ENCODE measurements at regions not wholly inside any gene's neighbourhood (a gene's known extent, or its start where the extent isn't known, plus 50 kb on each side); places are given as distances from the start of the nearest gene placed in this dataset.

DNA sequence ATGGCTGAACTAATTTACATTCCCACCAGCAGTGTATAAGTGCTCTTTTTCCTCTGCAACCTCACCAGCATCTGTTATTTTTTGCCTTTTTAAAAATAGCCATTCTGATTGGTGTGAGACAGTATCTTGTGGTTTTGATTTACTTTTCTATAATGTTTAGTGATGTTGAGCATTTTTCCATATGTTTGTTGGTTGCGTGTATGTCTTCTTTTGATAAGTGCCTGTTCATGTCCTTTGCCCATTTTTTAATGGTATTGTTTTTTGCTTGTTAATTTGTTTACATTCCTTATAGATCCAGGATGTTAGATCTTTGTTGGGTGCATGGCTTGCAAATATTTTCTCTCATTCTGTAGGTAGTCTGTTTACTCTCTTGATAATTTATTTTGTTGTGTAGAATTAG, 169.9 kb downstream of the PRL start:
- Histone ChIP-seq H3K36me3 (ENCODE audit: control insufficient read depth, insufficient read depth, low read length) (no peaks in the 10 kb centered on the region), H3K4me2 (ENCODE audit: low read length) (no peak overlapping the region), H3K79me1 (ENCODE audit: low read length) (no peaks in the 10 kb centered on the region), H4K5ac (ENCODE audit: low read length) (no peak overlapping the region), H3K23ac (ENCODE audit: low read length) (no peak overlapping the region), H3K18ac (ENCODE audit: low read length) (no peak overlapping the region), H3K27ac (ENCODE audit: low read depth, low read length) (no peak overlapping the region), H3K4me1 (ENCODE audit: control insufficient read depth, low read depth, low read length) (no peaks in the 10 kb centered on the region), H3K9ac (ENCODE audit: low read length) (no peak overlapping the region), H3K4ac (ENCODE audit: low read depth, low read length) (no peak overlapping the region), H3K27me3 (ENCODE audit: insufficient read depth, low read length, poor library complexity) (no peaks in the 10 kb centered on the region), H2BK120ac (ENCODE audit: low read depth, low read length) (no peak overlapping the region), H2BK5ac (ENCODE audit: low read length) (no peak overlapping the region), H3K56ac (ENCODE audit: low read length) (no peak overlapping the region), H2BK15ac (replicated peaks; ENCODE audit: low read depth) (no peak overlapping the region), H3K79me2 (ENCODE audit: control insufficient read depth, insufficient read depth, low read length) (no peaks in the 10 kb centered on the region), H4K8ac (ENCODE audit: low read depth, low read length) (no peak overlapping the region), H2AK5ac (ENCODE audit: low read length) (no peak overlapping the region), H3K4me3 (ENCODE audit: low read length) (no peak overlapping the region)
- DNase-seq = no peak
- WGBS (ENCODE audit: extremely low coverage, insufficient coverage, low lambda C conversion rate) = no CpG with 5 or more reads among the region's 1 CpG

DNA sequence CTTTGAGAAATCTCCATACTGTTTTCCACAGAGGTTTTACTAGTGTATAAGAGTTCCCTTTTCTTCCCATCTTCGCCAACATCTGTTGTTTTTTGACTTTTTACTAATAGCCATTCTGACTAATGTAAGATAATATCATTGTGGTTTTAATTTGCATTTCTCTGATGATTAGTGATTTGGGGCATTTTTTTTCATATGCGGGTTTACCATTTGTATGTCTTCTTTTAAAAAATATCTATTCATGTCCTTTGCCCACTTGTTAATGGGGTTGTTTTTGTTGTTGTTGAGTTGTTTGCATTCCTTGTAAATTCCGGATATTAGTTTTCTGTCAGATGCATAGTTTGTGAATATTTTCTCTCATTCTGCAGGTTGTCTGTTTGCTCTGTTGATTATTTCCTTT, 167.1 kb downstream of the PRL start:
- no CpG with 5 or more reads among the region's 3 CpGs for WGBS (ENCODE audit: extremely low coverage, insufficient coverage, low lambda C conversion rate)
- Histone ChIP-seq H3K23ac (ENCODE audit: low read length) (no peak overlapping the region), H3K4me1 (ENCODE audit: control insufficient read depth, low read depth, low read length) (no peaks in the 10 kb centered on the region), H3K79me1 (ENCODE audit: low read length) (no peaks in the 10 kb centered on the region), H3K36me3 (ENCODE audit: control insufficient read depth, insufficient read depth, low read length) (no peaks in the 10 kb centered on the region), H2BK120ac (ENCODE audit: low read depth, low read length) (no peak overlapping the region), H3K9ac (ENCODE audit: low read length) (no peak overlapping the region), H3K27ac (ENCODE audit: low read depth, low read length) (no peak overlapping the region), H4K8ac (ENCODE audit: low read depth, low read length) (no peak overlapping the region), H2BK15ac (replicated peaks; ENCODE audit: low read depth) (no peak overlapping the region), H2AK5ac (ENCODE audit: low read length) (no peak overlapping the region), H4K5ac (ENCODE audit: low read length) (no peak overlapping the region), H3K27me3 (ENCODE audit: insufficient read depth, low read length, poor library complexity) (no peaks in the 10 kb centered on the region), H3K4me2 (ENCODE audit: low read length) (no peak overlapping the region), H3K56ac (ENCODE audit: low read length) (no peak overlapping the region), H3K4me3 (ENCODE audit: low read length) (no peak overlapping the region), H3K4ac (ENCODE audit: low read depth, low read length) (no peak overlapping the region), H2BK5ac (ENCODE audit: low read length) (no peak overlapping the region), H3K18ac (ENCODE audit: low read length) (no peak overlapping the region), H3K79me2 (ENCODE audit: control insufficient read depth, insufficient read depth, low read length) (no peaks in the 10 kb centered on the region)
- DNase-seq = no peak

DNA sequence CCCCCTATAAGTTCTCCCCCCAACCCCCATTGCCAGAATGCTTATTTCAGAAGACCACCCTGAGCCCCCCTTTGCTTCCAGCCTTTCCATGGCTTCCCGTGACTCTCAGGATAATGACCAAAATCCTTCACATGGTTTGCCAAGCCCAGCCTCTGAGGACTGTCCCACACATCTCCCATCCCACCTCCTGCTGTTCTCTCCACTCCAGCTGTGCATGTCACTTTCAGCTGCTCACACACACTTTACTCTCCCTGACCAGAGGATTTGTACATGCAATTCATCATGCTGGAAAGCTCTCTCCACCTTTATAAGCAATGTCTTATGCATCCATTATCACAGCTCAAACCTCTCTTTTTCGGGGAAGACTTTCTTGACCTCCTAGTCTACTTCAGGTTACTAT, 164.2 kb downstream of the PRL start:
- Histone ChIP-seq H4K8ac (ENCODE audit: low read depth, low read length) (no peak overlapping the region), H3K27me3 (ENCODE audit: insufficient read depth, low read length, poor library complexity) (no peaks in the 10 kb centered on the region), H3K4me1 (ENCODE audit: control insufficient read depth, low read depth, low read length) (no peaks in the 10 kb centered on the region), H2BK120ac (ENCODE audit: low read depth, low read length) (no peak overlapping the region), H3K9ac (ENCODE audit: low read length) (no peak overlapping the region), H3K36me3 (ENCODE audit: control insufficient read depth, insufficient read depth, low read length) (no peaks in the 10 kb centered on the region), H3K18ac (ENCODE audit: low read length) (no peak overlapping the region), H2BK5ac (ENCODE audit: low read length) (no peak overlapping the region), H3K27ac (ENCODE audit: low read depth, low read length) (no peak overlapping the region), H2AK5ac (ENCODE audit: low read length) (no peak overlapping the region), H3K79me2 (ENCODE audit: control insufficient read depth, insufficient read depth, low read length) (no peaks in the 10 kb centered on the region), H3K4me3 (ENCODE audit: low read length) (no peak overlapping the region), H3K79me1 (ENCODE audit: low read length) (no peaks in the 10 kb centered on the region), H3K4me2 (ENCODE audit: low read length) (no peak overlapping the region), H3K23ac (ENCODE audit: low read length) (no peak overlapping the region), H2BK15ac (replicated peaks; ENCODE audit: low read depth) (no peak overlapping the region), H3K4ac (ENCODE audit: low read depth, low read length) (no peak overlapping the region), H3K56ac (ENCODE audit: low read length) (no peak overlapping the region), H4K5ac (ENCODE audit: low read length) (no peak overlapping the region)
- WGBS (ENCODE audit: extremely low coverage, insufficient coverage, low lambda C conversion rate) = no CpG with 5 or more reads among the region's 2 CpGs
- no peak for DNase-seq

DNA sequence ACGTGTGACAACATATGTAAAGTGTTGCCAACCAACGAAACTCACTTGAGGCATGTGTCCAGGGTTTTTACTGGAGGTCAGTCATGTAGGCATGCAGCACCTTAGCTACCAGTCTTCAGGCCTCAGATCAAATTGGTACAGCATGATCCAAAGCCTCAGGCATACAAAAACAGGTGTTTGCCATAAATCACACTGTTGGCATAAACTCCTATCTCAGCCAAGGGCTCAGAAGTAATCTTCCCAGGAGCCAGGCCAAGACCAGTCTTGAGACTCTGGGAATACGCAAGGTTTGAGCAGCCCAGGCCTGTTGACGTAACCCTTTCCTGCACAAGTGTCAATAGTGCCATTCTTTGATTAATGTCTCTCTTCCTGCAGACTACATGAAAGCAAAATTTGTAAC, 163.5 kb downstream of the PRL start:
- H3K9ac ChIP-seq (ENCODE audit: low read length) = no peak overlapping the region
- H3K56ac ChIP-seq (ENCODE audit: low read length) = no peak overlapping the region
- H3K79me1 ChIP-seq (ENCODE audit: low read length) = no peaks in the 10 kb centered on the region
- no peaks in the 10 kb centered on the region for H3K27me3 ChIP-seq (ENCODE audit: insufficient read depth, low read length, poor library complexity)
- no peak for DNase-seq
- no CpG with 5 or more reads among the region's 4 CpGs for WGBS (ENCODE audit: extremely low coverage, insufficient coverage, low lambda C conversion rate)
- no peak overlapping the region for H4K5ac ChIP-seq (ENCODE audit: low read length)
- H2BK120ac ChIP-seq (ENCODE audit: low read depth, low read length) = no peak overlapping the region
- H3K4me3 ChIP-seq (ENCODE audit: low read length) = no peak overlapping the region
- no peak overlapping the region for H3K18ac ChIP-seq (ENCODE audit: low read length)
- no peaks in the 10 kb centered on the region for H3K79me2 ChIP-seq (ENCODE audit: control insufficient read depth, insufficient read depth, low read length)
- H3K4ac ChIP-seq (ENCODE audit: low read depth, low read length) = no peak overlapping the region
- no peak overlapping the region for H3K27ac ChIP-seq (ENCODE audit: low read depth, low read length)
- no peak overlapping the region for H3K4me2 ChIP-seq (ENCODE audit: low read length)
- H3K4me1 ChIP-seq (ENCODE audit: control insufficient read depth, low read depth, low read length) = no peaks in the 10 kb centered on the region
- no peaks in the 10 kb centered on the region for H3K36me3 ChIP-seq (ENCODE audit: control insufficient read depth, insufficient read depth, low read length)
- no peak overlapping the region for H2BK5ac ChIP-seq (ENCODE audit: low read length)
- H4K8ac ChIP-seq (ENCODE audit: low read depth, low read length) = no peak overlapping the region
- no peak overlapping the region for H2BK15ac ChIP-seq (replicated peaks; ENCODE audit: low read depth)
- no peak overlapping the region for H2AK5ac ChIP-seq (ENCODE audit: low read length)
- no peak overlapping the region for H3K23ac ChIP-seq (ENCODE audit: low read length)

DNA sequence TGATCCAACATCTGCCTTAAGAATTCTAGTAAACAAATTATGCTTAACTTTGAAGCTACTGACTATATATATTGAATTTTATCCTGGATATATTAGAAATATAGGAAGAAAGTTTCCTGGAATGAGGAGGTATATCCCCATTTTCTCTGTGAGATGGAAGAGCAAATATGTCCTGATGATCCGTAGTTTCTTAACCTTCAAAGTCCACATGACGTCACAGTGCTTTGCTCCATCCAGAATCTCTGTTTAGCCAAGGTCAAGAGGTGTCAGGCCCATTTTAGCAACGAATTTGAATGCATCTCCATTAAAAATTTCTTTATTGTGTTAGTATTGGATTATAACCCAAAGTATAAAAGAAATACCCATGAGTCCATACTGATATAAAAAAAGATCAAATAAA, 162.5 kb downstream of the PRL start:
- DNase-seq = no peak
- Histone ChIP-seq H3K4ac (ENCODE audit: low read depth, low read length) (no peak overlapping the region), H3K56ac (ENCODE audit: low read length) (no peak overlapping the region), H3K4me2 (ENCODE audit: low read length) (no peak overlapping the region), H4K5ac (ENCODE audit: low read length) (no peak overlapping the region), H2BK5ac (ENCODE audit: low read length) (no peak overlapping the region), H3K79me2 (ENCODE audit: control insufficient read depth, insufficient read depth, low read length) (no peaks in the 10 kb centered on the region), H2BK15ac (replicated peaks; ENCODE audit: low read depth) (no peak overlapping the region), H3K27ac (ENCODE audit: low read depth, low read length) (no peak overlapping the region), H3K4me1 (ENCODE audit: control insufficient read depth, low read depth, low read length) (no peaks in the 10 kb centered on the region), H3K4me3 (ENCODE audit: low read length) (no peak overlapping the region), H3K79me1 (ENCODE audit: low read length) (no peaks in the 10 kb centered on the region), H3K18ac (ENCODE audit: low read length) (no peak overlapping the region), H2BK120ac (ENCODE audit: low read depth, low read length) (no peak overlapping the region), H4K8ac (ENCODE audit: low read depth, low read length) (no peak overlapping the region), H3K23ac (ENCODE audit: low read length) (no peak overlapping the region), H2AK5ac (ENCODE audit: low read length) (no peak overlapping the region), H3K27me3 (ENCODE audit: insufficient read depth, low read length, poor library complexity) (no peaks in the 10 kb centered on the region), H3K9ac (ENCODE audit: low read length) (no peak overlapping the region), H3K36me3 (ENCODE audit: control insufficient read depth, insufficient read depth, low read length) (no peaks in the 10 kb centered on the region)
- no CpG with 5 or more reads among the region's 3 CpGs for WGBS (ENCODE audit: extremely low coverage, insufficient coverage, low lambda C conversion rate)

DNA sequence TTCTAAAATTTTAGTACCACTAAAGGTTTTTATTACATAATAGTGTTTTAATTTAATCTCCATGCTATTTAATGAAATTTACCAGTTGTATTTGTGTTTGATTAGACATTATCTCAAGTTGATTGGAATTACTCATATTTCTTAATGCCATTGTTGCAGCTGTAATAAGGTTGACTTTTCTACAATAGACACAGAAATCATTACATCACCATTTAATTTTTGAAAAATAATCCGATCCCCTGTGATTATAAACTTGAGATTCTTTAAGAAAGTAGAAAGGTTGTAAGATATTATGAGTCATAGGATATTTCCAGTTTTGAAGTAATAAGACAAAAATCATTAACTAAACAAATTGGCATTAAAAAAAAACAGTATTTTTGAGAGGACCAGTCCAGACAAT, 161.4 kb downstream of the PRL start:
- DNase-seq = no peak
- Histone ChIP-seq H2AK5ac (ENCODE audit: low read length) (no peak overlapping the region), H3K36me3 (ENCODE audit: control insufficient read depth, insufficient read depth, low read length) (no peaks in the 10 kb centered on the region), H3K79me1 (ENCODE audit: low read length) (no peaks in the 10 kb centered on the region), H3K79me2 (ENCODE audit: control insufficient read depth, insufficient read depth, low read length) (no peaks in the 10 kb centered on the region), H3K4me3 (ENCODE audit: low read length) (no peak overlapping the region), H3K27ac (ENCODE audit: low read depth, low read length) (no peak overlapping the region), H2BK15ac (replicated peaks; ENCODE audit: low read depth) (no peak overlapping the region), H4K5ac (ENCODE audit: low read length) (no peak overlapping the region), H2BK5ac (ENCODE audit: low read length) (no peak overlapping the region), H2BK120ac (ENCODE audit: low read depth, low read length) (no peak overlapping the region), H3K4ac (ENCODE audit: low read depth, low read length) (no peak overlapping the region), H3K23ac (ENCODE audit: low read length) (no peak overlapping the region), H4K8ac (ENCODE audit: low read depth, low read length) (no peak overlapping the region), H3K56ac (ENCODE audit: low read length) (no peak overlapping the region), H3K9ac (ENCODE audit: low read length) (no peak overlapping the region), H3K27me3 (ENCODE audit: insufficient read depth, low read length, poor library complexity) (no peaks in the 10 kb centered on the region), H3K18ac (ENCODE audit: low read length) (no peak overlapping the region), H3K4me1 (ENCODE audit: control insufficient read depth, low read depth, low read length) (no peaks in the 10 kb centered on the region), H3K4me2 (ENCODE audit: low read length) (no peak overlapping the region)
- WGBS (ENCODE audit: extremely low coverage, insufficient coverage, low lambda C conversion rate) = no CpG with 5 or more reads among the region's 1 CpG

Measured in mesendoderm (in vitro differentiated cells).